Suprapubic skin (tissue), 4 donors: ENCODE measurements at regions not wholly inside any gene's neighbourhood (a gene's known extent, or its start where the extent isn't known, plus 50 kb on each side); places are given as distances from the start of the nearest gene placed in this dataset.

Experiments
- DNase-seq, 2 donors: peaks; one replicate each; pipeline ENCODE4 v3.0.0-alpha.2; 2019; ENCODE audit warnings: low spot score in 2 of 2
- H3K27ac ChIP-seq: fragments of 200-600 bp; sonication (generic); one replicate; pipeline ENCODE4 v1.5.1; 2019
- H3K27me3 ChIP-seq: fragments of 200-600 bp; sonication (generic); one replicate; pipeline ENCODE4 v1.5.1; 2019
- H3K36me3 ChIP-seq: fragments of 200-600 bp; sonication (generic); one replicate; pipeline ENCODE4 v1.5.1; 2019
- H3K4me1 ChIP-seq: fragments of 200-600 bp; sonication (generic); one replicate; pipeline ENCODE4 v1.5.1; 2019
- H3K4me3 ChIP-seq: fragments of 200-600 bp; sonication (generic); one replicate; pipeline ENCODE4 v1.5.1; 2019; ENCODE audit warnings: mild to moderate bottlenecking
- H3K9me3 ChIP-seq: fragments of 200-600 bp; sonication (generic); one replicate; pipeline ENCODE4 v1.5.1; 2019
- EP300 ChIP-seq: sonication (generic); formaldehyde crosslinking; IDR thresholded peaks from one replicate; pipeline ENCODE4 v1.6.1; 2017; ENCODE audit warnings: antibody characterized with exemption
- POLR2A ChIP-seq, 2 donors: fragments of 450-650 bp; IDR thresholded peaks; one replicate each; pipeline ENCODE4 v1.6.1; 2017; ENCODE audit warnings: antibody characterized with exemption in 2 of 2, mild to moderate bottlenecking in 2 of 2, moderate library complexity in 2 of 2
- POLR2AphosphoS5 ChIP-seq, 3 donors: sonication (generic); formaldehyde crosslinking; IDR thresholded peaks; one replicate each; pipeline ENCODE4 v1.6.1; 2017; ENCODE audit warnings: antibody characterized with exemption in 3 of 3
- WGBS: methylation state at CpG from one replicate; pipeline ENCODE4 v1.1.5; 2018; 5-methylcytosine and 5-hydroxymethylcytosine counted together
- TF ChIP-seq, protein P1 (sequence below), 2 donors: fragments of 200-600 bp in 1 of 2; fragments of 450-650 bp in 1 of 2; sonication (generic) in 1 of 2; IDR thresholded peaks; one replicate each; pipeline ENCODE4 v1.5.1; 2016 to 2019; ENCODE audit warnings: antibody characterized with exemption in 2 of 2, mild to moderate bottlenecking in 1 of 2, moderate library complexity in 1 of 2

DNA sequence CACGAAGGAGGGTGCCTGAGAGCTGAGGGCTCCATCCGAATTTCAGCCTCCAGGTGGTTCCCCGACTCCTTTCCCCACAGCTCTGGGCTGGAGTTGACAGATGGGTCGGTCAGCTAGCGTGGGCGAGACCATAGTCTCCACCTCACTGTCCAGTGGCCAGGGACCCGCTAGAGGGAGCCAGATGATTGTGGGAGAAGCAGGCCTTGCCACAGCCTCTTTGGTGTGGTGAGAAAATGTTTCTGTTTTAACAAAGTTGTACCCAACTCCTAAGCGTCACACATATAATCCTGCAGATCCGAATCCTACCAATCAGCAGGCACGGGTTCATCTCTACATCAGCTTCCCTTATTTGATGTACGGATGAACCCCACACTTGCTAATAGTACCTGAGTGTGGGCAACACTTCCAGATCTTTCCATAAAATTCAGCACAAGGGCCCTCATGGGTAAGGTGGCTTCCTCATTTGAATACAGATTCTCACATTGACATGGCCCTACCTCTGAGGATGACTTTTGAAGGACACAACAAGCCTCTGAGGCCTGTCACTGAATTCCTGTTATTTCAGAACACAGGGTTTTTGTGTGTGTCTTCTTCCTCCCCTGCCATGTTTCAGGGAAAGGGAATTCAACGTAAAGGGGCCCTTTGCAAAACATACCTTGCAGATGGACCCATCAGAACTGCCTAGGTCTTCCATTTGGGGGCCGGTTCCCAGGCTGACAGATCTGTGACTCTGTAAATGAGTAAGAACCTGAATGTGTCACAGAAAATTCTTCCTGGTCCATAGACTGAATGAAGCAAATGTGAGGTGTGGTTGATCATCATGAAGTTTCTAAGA is 103.2 kb upstream of the DUSP22 start:
- Histone ChIP-seq H3K27ac (no peak overlapping the region), H3K36me3 (no peaks in the 10 kb centered on the region), H3K9me3 (no peaks in the 10 kb centered on the region), H3K27me3 (peaks cover 3% of the 10 kb centered on the region), H3K4me3 (no peak overlapping the region), H3K4me1 (peaks cover 3% of the 10 kb centered on the region)
- WGBS: 35% methylated on average over 13 of the region's 13 CpGs
- TF ChIP-seq POLR2A (IDR thresholded peaks at IDR 0.05): no peak
- TF ChIP-seq, protein P1, sequence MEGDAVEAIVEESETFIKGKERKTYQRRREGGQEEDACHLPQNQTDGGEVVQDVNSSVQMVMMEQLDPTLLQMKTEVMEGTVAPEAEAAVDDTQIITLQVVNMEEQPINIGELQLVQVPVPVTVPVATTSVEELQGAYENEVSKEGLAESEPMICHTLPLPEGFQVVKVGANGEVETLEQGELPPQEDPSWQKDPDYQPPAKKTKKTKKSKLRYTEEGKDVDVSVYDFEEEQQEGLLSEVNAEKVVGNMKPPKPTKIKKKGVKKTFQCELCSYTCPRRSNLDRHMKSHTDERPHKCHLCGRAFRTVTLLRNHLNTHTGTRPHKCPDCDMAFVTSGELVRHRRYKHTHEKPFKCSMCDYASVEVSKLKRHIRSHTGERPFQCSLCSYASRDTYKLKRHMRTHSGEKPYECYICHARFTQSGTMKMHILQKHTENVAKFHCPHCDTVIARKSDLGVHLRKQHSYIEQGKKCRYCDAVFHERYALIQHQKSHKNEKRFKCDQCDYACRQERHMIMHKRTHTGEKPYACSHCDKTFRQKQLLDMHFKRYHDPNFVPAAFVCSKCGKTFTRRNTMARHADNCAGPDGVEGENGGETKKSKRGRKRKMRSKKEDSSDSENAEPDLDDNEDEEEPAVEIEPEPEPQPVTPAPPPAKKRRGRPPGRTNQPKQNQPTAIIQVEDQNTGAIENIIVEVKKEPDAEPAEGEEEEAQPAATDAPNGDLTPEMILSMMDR (IDR thresholded peaks at IDR 0.05): peak; percentile 33 to 73
- TF ChIP-seq EP300: no peak
- no peak for TF ChIP-seq POLR2AphosphoS5 (IDR thresholded peaks at IDR 0.05)
- peak; percentile 78 to 89 for DNase-seq

DNA sequence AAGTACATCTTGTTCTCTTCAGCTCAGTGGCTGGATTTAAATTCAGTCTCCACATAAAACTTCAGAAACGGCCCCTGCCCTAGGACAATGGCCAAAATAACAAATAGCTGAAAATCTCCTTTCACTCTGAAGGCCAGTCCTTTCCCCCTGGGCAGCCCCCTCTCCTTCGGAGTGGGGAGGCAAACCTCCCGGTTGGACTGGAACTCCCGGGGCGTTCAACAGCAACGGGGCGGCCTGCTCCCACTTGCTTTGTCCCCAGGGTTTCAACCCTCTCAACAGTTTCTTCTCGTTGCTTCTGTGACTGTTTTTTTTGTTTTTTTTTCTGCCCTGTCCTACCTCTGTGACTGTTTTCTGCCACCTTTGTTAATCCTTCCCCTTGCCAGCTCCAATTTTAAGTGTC is 102.6 kb upstream of the DUSP22 start:
- WGBS: 72% methylated on average over 8 of the region's 8 CpGs
- no peaks in the 10 kb centered on the region for H3K9me3 ChIP-seq
- DNase-seq: peak in 1 of 2 donors; percentile 74
- TF ChIP-seq POLR2AphosphoS5 (IDR thresholded peaks at IDR 0.05): no peak
- TF ChIP-seq POLR2A (IDR thresholded peaks at IDR 0.05): no peak
- TF ChIP-seq, protein P1 (IDR thresholded peaks at IDR 0.05): no peak
- no peak for TF ChIP-seq EP300
- H3K4me1 ChIP-seq: peaks cover 3% of the 10 kb centered on the region
- H3K27me3 ChIP-seq: peaks cover 3% of the 10 kb centered on the region
- no peak overlapping the region for H3K4me3 ChIP-seq
- no peaks in the 10 kb centered on the region for H3K36me3 ChIP-seq
- no peak overlapping the region for H3K27ac ChIP-seq

DNA sequence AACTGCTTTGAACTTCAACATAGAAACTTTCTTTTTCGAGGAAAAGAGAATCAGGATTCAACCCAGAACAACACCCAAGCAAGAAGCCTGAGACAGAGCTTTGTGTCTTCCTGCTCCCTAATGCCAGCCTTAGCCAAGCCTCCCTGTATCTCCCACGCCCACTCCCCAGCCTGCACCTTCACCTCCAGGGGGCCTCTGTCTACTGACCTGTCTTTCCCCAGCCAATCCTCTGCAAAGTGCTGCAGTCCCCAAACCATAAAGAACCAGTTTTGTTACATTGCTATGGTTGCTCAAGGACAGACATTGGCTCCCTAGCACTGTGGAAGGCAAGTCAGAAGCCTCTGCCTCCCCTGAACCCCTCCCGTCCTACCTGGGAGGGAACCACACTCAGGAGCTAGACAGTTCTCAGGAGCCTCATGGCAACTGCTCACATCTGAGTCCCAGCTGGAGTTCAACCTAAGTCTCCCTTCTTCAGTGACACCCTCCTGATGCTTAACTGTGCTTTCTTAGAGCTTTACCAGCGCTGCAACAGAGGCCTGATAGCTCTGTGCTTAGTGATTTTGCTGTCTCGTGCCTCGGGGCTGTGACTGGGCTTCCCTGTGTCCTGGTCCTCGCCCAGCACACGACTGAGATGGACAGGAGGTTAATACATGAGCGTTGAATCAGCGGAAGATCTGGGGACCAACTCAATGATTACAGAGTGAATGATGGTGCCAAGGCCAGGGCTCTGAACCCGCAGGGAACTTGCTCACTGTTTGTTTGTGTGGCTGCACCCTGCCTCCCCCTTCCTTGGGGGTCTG is 101.5 kb upstream of the DUSP22 start:
- H3K36me3 ChIP-seq: no peaks in the 10 kb centered on the region
- DNase-seq: peak in 1 of 2 donors; percentile 58
- H3K4me3 ChIP-seq: no peak overlapping the region
- no peaks in the 10 kb centered on the region for H3K27me3 ChIP-seq
- 81% methylated on average over 5 of the region's 11 CpGs for WGBS
- H3K27ac ChIP-seq: no peak overlapping the region
- TF ChIP-seq, protein P1 (IDR thresholded peaks at IDR 0.05): no peak
- no peak for TF ChIP-seq POLR2AphosphoS5 (IDR thresholded peaks at IDR 0.05)
- H3K4me1 ChIP-seq: peaks cover 8% of the 10 kb centered on the region
- H3K9me3 ChIP-seq: no peaks in the 10 kb centered on the region

DNA sequence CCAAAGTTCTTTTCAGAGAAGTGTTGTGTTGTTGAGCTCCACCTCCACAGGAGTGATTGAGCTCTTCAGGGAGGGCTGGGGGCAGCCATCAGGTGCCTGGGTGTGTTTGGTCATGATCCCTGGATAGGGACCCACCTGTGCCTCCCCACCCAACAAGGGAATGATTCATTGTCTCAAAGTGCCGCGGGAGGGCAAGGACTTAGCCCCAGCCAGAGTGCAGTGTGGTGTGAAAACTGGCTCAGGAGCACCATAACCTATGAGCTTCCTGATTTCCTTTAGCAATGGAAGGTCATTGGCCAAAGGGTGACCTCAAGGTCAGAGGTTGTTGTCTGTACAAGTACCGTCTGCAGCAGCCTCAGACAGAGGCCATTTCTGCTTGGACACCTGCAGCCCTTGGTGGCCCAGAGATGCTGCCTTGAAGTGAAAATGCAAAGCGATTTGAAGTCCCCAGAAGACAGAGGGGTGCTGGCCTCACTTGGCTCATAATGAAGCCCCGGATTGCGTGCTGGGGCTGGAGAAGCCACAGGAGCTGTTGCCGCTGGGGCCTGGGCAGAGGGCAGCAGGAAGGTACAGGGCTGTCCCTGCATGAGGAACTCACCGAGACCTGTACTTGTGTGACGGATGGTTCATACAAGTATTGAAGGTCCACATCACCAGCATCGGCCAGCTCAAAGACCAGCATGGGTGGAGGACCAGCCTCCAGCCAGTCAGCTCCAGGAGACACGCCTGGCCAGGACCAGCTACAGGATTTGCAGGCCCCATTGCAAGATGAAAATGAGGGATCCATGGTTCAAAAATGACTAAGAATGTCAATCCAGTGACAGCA is 100.6 kb upstream of the DUSP22 start:
- Histone ChIP-seq H3K27me3 (no peaks in the 10 kb centered on the region), H3K36me3 (no peaks in the 10 kb centered on the region), H3K4me3 (no peak overlapping the region), H3K27ac (no peak overlapping the region), H3K9me3 (no peaks in the 10 kb centered on the region), H3K4me1 (peaks cover 11% of the 10 kb centered on the region)
- TF ChIP-seq POLR2AphosphoS5 (IDR thresholded peaks at IDR 0.05): no peak
- DNase-seq: peak in 1 of 2 donors; percentile 56
- 79% methylated on average over 11 of the region's 11 CpGs for WGBS

DNA sequence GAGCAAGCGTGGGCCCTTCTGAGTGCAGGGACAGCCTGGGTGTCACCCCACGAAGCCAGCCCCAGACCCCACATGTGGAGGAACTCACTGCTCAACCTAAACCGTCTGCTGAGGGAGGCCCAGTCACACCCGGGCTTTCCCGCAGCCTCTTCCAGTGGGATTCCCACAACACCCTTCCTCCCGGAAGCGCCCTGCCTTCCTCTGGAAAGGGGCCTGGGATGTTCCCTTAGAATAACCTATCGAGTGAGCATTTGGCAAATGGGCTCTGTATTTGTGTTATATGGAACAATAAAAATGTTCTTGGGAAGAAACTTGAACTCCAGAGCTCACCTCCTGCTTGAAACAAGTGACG is 100.0 kb upstream of the DUSP22 start:
- no peak overlapping the region for H3K27ac ChIP-seq
- DNase-seq: peak in 1 of 2 donors; percentile 49
- no peaks in the 10 kb centered on the region for H3K9me3 ChIP-seq
- no peak for TF ChIP-seq EP300
- TF ChIP-seq POLR2A (IDR thresholded peaks at IDR 0.05): no peak
- TF ChIP-seq, protein P1 (IDR thresholded peaks at IDR 0.05): no peak
- TF ChIP-seq POLR2AphosphoS5 (IDR thresholded peaks at IDR 0.05): no peak
- no peaks in the 10 kb centered on the region for H3K27me3 ChIP-seq
- WGBS: 77% methylated on average over 8 of the region's 9 CpGs
- H3K4me1 ChIP-seq: peaks cover 11% of the 10 kb centered on the region
- H3K36me3 ChIP-seq: no peaks in the 10 kb centered on the region
- H3K4me3 ChIP-seq: no peak overlapping the region
